HepG2 (cell line): ENCODE measurements at regions not wholly inside any gene's neighbourhood (a gene's known extent, or its start where the extent isn't known, plus 50 kb on each side); places are given as distances from the start of the nearest gene placed in this dataset.

Experiments used
- ATAC-seq: fragments of 200-7000 bp; cut with Tn5 transposase; 3 replicates; pipeline ENCODE4 v1.9.1; 2020; ENCODE audit warnings: mild to moderate bottlenecking, moderate library complexity
- BruUV-seq: library from RNA; stranded (reverse); fragments of 400-500 nt; replicated peaks from 2 replicates; lab custom pipeline; 2021; lab: Mats Ljungman, UMichigan
- CTCF ChIA-PET: fragments of 300-600 bp; formaldehyde crosslinking; extraction: SDS; loops from one replicate; lab custom pipeline; 2021; ENCODE audit warnings: low total read pairs, inconsistent platforms, low intra/inter-chr PET ratio; lab: Yijun Ruan, JAX
- POLR2A ChIA-PET: fragments of 350-600 bp; sonication (Branson Sonifier 250); formaldehyde crosslinking; loops from one replicate; lab custom pipeline; 2020; ENCODE audit warnings: antibody characterized with exemption, inconsistent platforms; lab: Yijun Ruan, JAX
- DNase-seq: peaks from one replicate; pipeline ENCODE4 v3.0.0-alpha.2; 2015; ENCODE audit warnings: low spot score
- FAIRE-seq: peaks from 3 replicates; lab custom pipeline; 2011; peaks lifted over from hg19 to GRCh38; lab: Jason Lieb, UNC
- H2AFZ ChIP-seq: one replicate; pipeline ENCODE4 v1.6.1; 2011; ENCODE audit warnings: low read length, inconsistent platforms
- H3K27ac ChIP-seq: fragments of 300-600 bp; 3 replicates; pipeline ENCODE4 v1.8.0; 2011; ENCODE audit warnings: mixed run types, mild to moderate bottlenecking, mixed read lengths, low read length, inconsistent platforms; ENCODE audit not compliant: insufficient read depth; ENCODE audit errors: extremely low read length
- H3K27me3 ChIP-seq, 2 experiments: fragments of 200-600 bp in 1 of 2; 2 replicates in 1 of 2; 3 replicates in 1 of 2; pipeline versions ENCODE4 v1.6.0 to v1.8.0; 2011; ENCODE audit warnings: low read length in 2 of 2, mild to moderate bottlenecking in 2 of 2, moderate library complexity in 2 of 2, inconsistent platforms in 1 of 2; ENCODE audit not compliant: insufficient read depth in 2 of 2, control insufficient read depth in 1 of 2
- H3K36me3 ChIP-seq, 2 experiments: fragments of 200-600 bp in 1 of 2; replicated peaks in 1 of 2; 2 replicates in 1 of 2; 3 replicates in 1 of 2; pipeline versions ENCODE4 v1.5.1 to v1.8.0; 2011; ENCODE audit warnings: low read length in 2 of 2, inconsistent platforms in 1 of 2; ENCODE audit not compliant: insufficient read depth in 2 of 2, control insufficient read depth in 1 of 2
- H3K4me1 ChIP-seq: 2 replicates; pipeline ENCODE4 v1.5.1; 2012; ENCODE audit warnings: low read length, inconsistent platforms; ENCODE audit not compliant: insufficient read depth
- H3K4me2 ChIP-seq: 2 replicates; pipeline ENCODE4 v1.6.0; 2011; ENCODE audit warnings: low read depth, low read length, inconsistent platforms
- H3K4me3 ChIP-seq, 3 experiments: fragments of 200-600 bp in 1 of 3; sonication (generic), shearing (Covaris generic) in 1 of 3; replicated peaks in 1 of 3; 2 replicates each; pipeline ENCODE4 v1.5.1; 2011 to 2016; ENCODE audit warnings: low read length in 3 of 3, inconsistent platforms in 2 of 3, low read depth in 2 of 3, mild to moderate bottlenecking in 2 of 3, control low read depth in 1 of 3, mixed read lengths in 1 of 3; ENCODE audit not compliant: insufficient read depth in 1 of 3
- H3K79me2 ChIP-seq: one replicate; pipeline ENCODE4 v1.6.1; 2011; ENCODE audit warnings: low read length, inconsistent platforms; ENCODE audit not compliant: insufficient read depth
- H3K9ac ChIP-seq: 2 replicates; pipeline ENCODE4 v1.6.0; 2011; ENCODE audit warnings: mild to moderate bottlenecking, low read depth, low read length, inconsistent platforms; ENCODE audit not compliant: insufficient read depth
- H3K9me3 ChIP-seq: 2 replicates; pipeline ENCODE4 v1.5.1; 2012; ENCODE audit warnings: mild to moderate bottlenecking, low read length
- H4K20me1 ChIP-seq: 2 replicates; pipeline ENCODE4 v1.6.0; 2011; ENCODE audit warnings: inconsistent platforms, mild to moderate bottlenecking, low read length, moderate library complexity; ENCODE audit not compliant: insufficient read depth
- AKAP8 ChIP-seq: sonication (generic); formaldehyde crosslinking; IDR thresholded peaks from 2 replicates; pipeline ENCODE4 v1.5.1; 2020; ENCODE audit warnings: mild to moderate bottlenecking, missing genetic modification reagents
- HNF4G ChIP-seq, 2 experiments: sonication (generic) in 1 of 2; formaldehyde crosslinking in 1 of 2; IDR thresholded peaks; 2 replicates each; pipeline versions ENCODE4 v1.4.0 to v1.6.1; 2011 to 2020; ENCODE audit warnings: borderline replicate concordance in 2 of 2, low read depth in 2 of 2, mild to moderate bottlenecking in 2 of 2, low read length in 1 of 2, missing genetic modification reagents in 1 of 2, moderate library complexity in 1 of 2
- ISX ChIP-seq: sonication (generic); formaldehyde crosslinking; conservative IDR thresholded peaks from 2 replicates; pipeline ENCODE4 v1.5.0; 2020; ENCODE audit warnings: missing genetic modification reagents
- KLF15 ChIP-seq: sonication (generic); formaldehyde crosslinking; IDR thresholded peaks from 2 replicates; pipeline ENCODE4 v1.8.1; 2023; ENCODE audit warnings: borderline replicate concordance, mild to moderate bottlenecking, inconsistent platforms, missing genetic modification reagents, mixed read lengths
- SMAD9 ChIP-seq: sonication (generic); formaldehyde crosslinking; IDR thresholded peaks from 2 replicates; pipeline ENCODE4 v1.5.1; 2020; ENCODE audit warnings: mild to moderate bottlenecking, missing genetic modification reagents
- SNAI1 ChIP-seq: sonication (generic); formaldehyde crosslinking; IDR thresholded peaks from 2 replicates; pipeline ENCODE4 v1.5.0; 2020; ENCODE audit warnings: mild to moderate bottlenecking, missing genetic modification reagents, borderline replicate concordance
- ZNF367 ChIP-seq: sonication (generic); formaldehyde crosslinking; IDR thresholded peaks from 2 replicates; pipeline ENCODE4 v1.4.0; 2020; ENCODE audit warnings: missing genetic modification reagents, borderline replicate concordance
- ZNF557 ChIP-seq: sonication (generic); formaldehyde crosslinking; IDR thresholded peaks from 2 replicates; pipeline ENCODE4 v1.4.0; 2020; ENCODE audit warnings: missing genetic modification reagents
- ZNF589 ChIP-seq: sonication (generic); formaldehyde crosslinking; conservative IDR thresholded peaks from 2 replicates; pipeline ENCODE4 v1.8.0; 2022; ENCODE audit warnings: mild to moderate bottlenecking, moderate library complexity, missing genetic modification reagents
- WGBS: methylation state at CpG from one replicate; pipeline ENCODE4 v1.1.6; 2017; ENCODE audit warnings: low lambda C conversion rate; 5-methylcytosine and 5-hydroxymethylcytosine counted together
- in situ Hi-C: cut with HindIII; loops from 2 replicates; pipeline ENCODE4 v1.10.0; 2017; ENCODE audit warnings: low pct_unique_long_range_greater_than_20kb; ENCODE audit not compliant: extremely low pct_ligation_motif_present
- intact Hi-C: fragments of 100-400 bp; cut with micrococcal nuclease; formaldehyde crosslinking; loops from one replicate; pipeline ENCODE4 v1.10.0; 2022; ENCODE audit not compliant: unreplicated experiment

DNA sequence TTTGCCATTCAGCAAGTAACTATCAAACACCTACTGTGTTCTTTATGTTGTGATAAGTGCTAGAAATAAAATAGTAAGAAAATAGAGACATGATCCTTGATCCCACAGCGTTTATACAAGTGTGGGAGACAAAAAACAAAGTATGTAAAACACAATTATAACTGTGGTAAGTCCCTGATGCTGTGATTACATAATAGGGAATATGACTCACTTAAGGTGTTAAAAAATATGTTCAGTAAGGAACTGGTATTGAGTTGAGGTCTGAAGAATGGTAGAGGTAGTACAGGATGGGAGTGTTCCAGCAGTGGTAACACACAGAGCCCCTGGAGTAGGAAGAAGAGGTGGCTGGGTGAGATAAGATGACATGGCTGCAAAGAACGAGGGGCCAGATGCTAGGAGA lies 132.1 kb upstream of the TMC3 start:
- Histone ChIP-seq H3K4me3 (no peak overlapping the region), H2AFZ (no peak overlapping the region), H3K27ac (no peak overlapping the region), H4K20me1 (no peaks in the 10 kb centered on the region), H3K4me2 (no peak overlapping the region), H3K36me3 (no peaks in the 10 kb centered on the region), H3K27me3 (no peaks in the 10 kb centered on the region), H3K9me3 (no peaks in the 10 kb centered on the region), H3K4me1 (no peaks in the 10 kb centered on the region), H3K79me2 (no peaks in the 10 kb centered on the region), H3K9ac (no peak overlapping the region)
- no TSS peak for BruUV-seq
- no peak for FAIRE-seq
- in situ Hi-C loops (no loop called here), intact Hi-C loops (no loop called here)
- WGBS: 0% methylated on average over 2 of the region's 2 CpGs
- ChIA-PET CTCF (no interaction called here), POLR2A (no interaction called here)
- TF ChIP-seq HNF4G (IDR thresholded peaks at IDR 0.05; ENCODE audit: borderline replicate concordance, low read depth, low read length) (no peak), HNF4G (CRISPR knock-in tag; IDR thresholded peaks at IDR 0.05; ENCODE audit: borderline replicate concordance, low read depth) (no peak), SMAD9 (CRISPR knock-in tag) (no peak), ZNF557 (CRISPR knock-in tag) (no peak), SNAI1 (CRISPR knock-in tag) (no peak), AKAP8 (CRISPR knock-in tag) (no peak)
- DNase-seq: no peak
- ATAC-seq: no peak

DNA sequence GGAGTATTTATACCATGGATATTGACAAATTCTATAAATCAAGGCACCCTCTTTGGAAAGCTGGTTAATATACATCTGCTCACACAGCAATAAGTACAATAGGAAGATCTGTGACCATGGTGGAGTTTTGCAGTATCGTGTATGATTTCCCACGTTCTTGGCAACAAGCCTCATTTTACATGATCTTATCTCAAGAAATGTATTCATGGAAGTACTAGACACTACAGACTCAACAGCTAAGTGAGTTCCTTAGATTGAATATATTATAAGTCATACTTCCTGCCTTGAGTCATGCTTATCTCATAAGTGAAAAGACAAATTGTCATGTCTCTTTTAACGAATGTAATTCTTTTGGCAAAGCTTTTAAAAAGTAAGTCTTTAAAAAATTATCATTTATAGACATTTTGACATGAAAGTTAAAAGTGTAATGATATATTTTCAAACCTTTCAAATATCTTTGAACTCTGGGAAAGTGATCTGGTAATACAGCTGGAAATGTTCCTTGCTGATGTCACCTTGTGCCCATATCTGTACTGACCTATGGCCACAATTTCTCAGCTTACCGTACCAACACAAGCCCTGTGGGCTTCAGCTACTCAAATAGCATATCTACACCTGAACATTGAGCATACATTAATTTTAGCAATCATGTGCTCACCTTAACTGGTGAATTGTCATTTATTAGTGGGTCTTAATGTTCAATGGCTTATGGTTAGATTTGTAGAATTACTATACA lies 130.3 kb upstream of the TMC3 start:
- Histone ChIP-seq H3K9ac (no peak overlapping the region), H3K27me3 (no peaks in the 10 kb centered on the region), H3K4me3 (no peak overlapping the region), H2AFZ (no peak overlapping the region), H3K4me2 (no peak overlapping the region), H4K20me1 (no peaks in the 10 kb centered on the region), H3K4me1 (no peaks in the 10 kb centered on the region), H3K36me3 (no peaks in the 10 kb centered on the region), H3K9me3 (no peaks in the 10 kb centered on the region), H3K79me2 (no peaks in the 10 kb centered on the region), H3K27ac (no peak overlapping the region)
- DNase-seq: no peak
- CTCF ChIA-PET: no interaction called here
- WGBS: 0% methylated on average over 4 of the region's 4 CpGs
- in situ Hi-C loops (no loop called here), intact Hi-C loops (no loop called here)
- POLR2A ChIA-PET: no interaction called here
- no TSS peak for BruUV-seq
- ATAC-seq: no peak
- TF ChIP-seq KLF15 (no peak), ZNF367 (CRISPR knock-in tag) (no peak), ISX (CRISPR knock-in tag) (no peak), ZNF589 (CRISPR knock-in tag) (no peak)
- no peak for FAIRE-seq
